HEK293T (cell line): ENCODE measurements at regions not wholly inside any gene's neighbourhood (a gene's known extent, or its start where the extent isn't known, plus 50 kb on each side); places are given as distances from the start of the nearest gene placed in this dataset.

ENCODE experiments used
- BHLHE40 ChIP-seq: fragments of 450-650 bp; IDR thresholded peaks from 2 replicates; pipeline ENCODE4 v1.6.1; 2016; ENCODE audit warnings: mild to moderate bottlenecking, moderate library complexity, borderline replicate concordance
- ELF4 ChIP-seq: fragments of 450-650 bp; IDR thresholded peaks from 2 replicates; pipeline ENCODE4 v1.6.1; 2017; ENCODE audit warnings: antibody characterized with exemption
- FOXA1 ChIP-seq: fragments of 450-650 bp; IDR thresholded peaks from 2 replicates; pipeline ENCODE4 v1.6.1; 2016; ENCODE audit warnings: mild to moderate bottlenecking
- FOXM1 ChIP-seq: fragments of 450-650 bp; IDR thresholded peaks from 2 replicates; pipeline ENCODE4 v1.6.1; 2017; ENCODE audit warnings: mild to moderate bottlenecking, borderline replicate concordance
- L3MBTL2 ChIP-seq: fragments of 450-650 bp; conservative IDR thresholded peaks from 2 replicates; pipeline ENCODE4 v1.6.1; 2016; ENCODE audit warnings: mild to moderate bottlenecking
- LEF1 ChIP-seq: fragments of 450-650 bp; IDR thresholded peaks from 2 replicates; pipeline ENCODE4 v1.6.1; 2017; ENCODE audit warnings: mild to moderate bottlenecking, borderline replicate concordance
- NFRKB ChIP-seq: fragments of 450-650 bp; IDR thresholded peaks from 2 replicates; pipeline ENCODE4 v1.6.1; 2016; ENCODE audit warnings: mild to moderate bottlenecking, moderate library complexity
- SP1 ChIP-seq: fragments of 450-650 bp; IDR thresholded peaks from 2 replicates; pipeline ENCODE4 v1.6.1; 2017
- SUZ12 ChIP-seq: fragments of 450-650 bp; IDR thresholded peaks from 2 replicates; pipeline ENCODE4 v1.6.1; 2016; ENCODE audit warnings: mild to moderate bottlenecking
- TARDBP ChIP-seq: fragments of 450-650 bp; IDR thresholded peaks from 2 replicates; pipeline ENCODE4 v1.6.1; 2016
- ZNF384 ChIP-seq: fragments of 450-650 bp; IDR thresholded peaks from 2 replicates; pipeline ENCODE4 v1.6.1; 2016
- TF ChIP-seq, protein P1 (sequence below): fragments of 450-650 bp; IDR thresholded peaks from 2 replicates; pipeline ENCODE4 v1.6.1; 2016

GRCh38 chr14:87097015-87097414 lies 896.0 kb downstream of the GALC start:
- TF ChIP-seq ELF4 (no peak), ZNF384 (no peak), SP1 (no peak), BHLHE40 (no peak), NFRKB (no peak), FOXM1 (no peak), TARDBP (no peak), SUZ12 (no peak), FOXA1 (no peak), LEF1 (no peak), L3MBTL2 (no peak)
- TF ChIP-seq, protein P1, sequence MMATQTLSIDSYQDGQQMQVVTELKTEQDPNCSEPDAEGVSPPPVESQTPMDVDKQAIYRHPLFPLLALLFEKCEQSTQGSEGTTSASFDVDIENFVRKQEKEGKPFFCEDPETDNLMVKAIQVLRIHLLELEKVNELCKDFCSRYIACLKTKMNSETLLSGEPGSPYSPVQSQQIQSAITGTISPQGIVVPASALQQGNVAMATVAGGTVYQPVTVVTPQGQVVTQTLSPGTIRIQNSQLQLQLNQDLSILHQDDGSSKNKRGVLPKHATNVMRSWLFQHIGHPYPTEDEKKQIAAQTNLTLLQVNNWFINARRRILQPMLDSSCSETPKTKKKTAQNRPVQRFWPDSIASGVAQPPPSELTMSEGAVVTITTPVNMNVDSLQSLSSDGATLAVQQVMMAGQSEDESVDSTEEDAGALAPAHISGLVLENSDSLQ: no peak
